Panc1 (cell line): ENCODE measurements at regions not wholly inside any gene's neighbourhood (a gene's known extent, or its start where the extent isn't known, plus 50 kb on each side); places are given as distances from the start of the nearest gene placed in this dataset.

Source experiments
- ATAC-seq: fragments of 200-7000 bp; cut with Tn5 transposase; 2 replicates; pipeline ENCODE4 v1.9.1; 2020; ENCODE audit warnings: mild to moderate bottlenecking, moderate library complexity
- BruUV-seq: library from RNA; stranded (reverse); fragments of 400-500 nt; replicated peaks from 2 replicates; lab custom pipeline; 2021; lab: Mats Ljungman, UMichigan
- CTCF ChIA-PET: fragments of 300-600 bp; sonication (Branson Sonifier 250); formaldehyde crosslinking; loops from one replicate; lab custom pipeline; 2022; ENCODE audit warnings: antibody characterized with exemption; lab: Charles Lee
- POLR2A ChIA-PET: fragments of 300-600 bp; sonication (Branson Sonifier 250); formaldehyde crosslinking; loops from one replicate; lab custom pipeline; 2022; ENCODE audit warnings: antibody characterized with exemption; lab: Charles Lee
- DNase-seq: peaks from one replicate; pipeline ENCODE4 v3.0.0-alpha.2; 2010; ENCODE audit warnings: low read depth, low spot score
- H3K27ac ChIP-seq: 2 replicates; pipeline ENCODE4 v1.5.1; 2011; ENCODE audit warnings: mild to moderate bottlenecking, low read length, inconsistent platforms
- H3K27me3 ChIP-seq: fragments of 200-500 bp; sonication (Bioruptor generic); 2 replicates; pipeline ENCODE4 v1.6.0; 2014; ENCODE audit warnings: low read length, inconsistent platforms; ENCODE audit not compliant: control insufficient read depth, insufficient read depth
- H3K36me3 ChIP-seq: fragments of 200-500 bp; sonication (Bioruptor generic); 2 replicates; pipeline ENCODE4 v1.5.1; 2014; ENCODE audit warnings: inconsistent platforms, mild to moderate bottlenecking, low read length, moderate library complexity; ENCODE audit not compliant: control insufficient read depth, insufficient read depth
- H3K4me1 ChIP-seq: 2 replicates; pipeline ENCODE4 v1.5.1; 2011; ENCODE audit warnings: inconsistent platforms, mild to moderate bottlenecking, low read length, moderate library complexity; ENCODE audit not compliant: control insufficient read depth, insufficient read depth
- H3K4me3 ChIP-seq, 2 experiments: 2 replicates each; pipeline ENCODE4 v1.5.1; 2011 to 2012; ENCODE audit warnings: low read depth in 2 of 2, low read length in 2 of 2, mild to moderate bottlenecking in 2 of 2, inconsistent platforms in 1 of 2, moderate library complexity in 1 of 2
- H3K9me3 ChIP-seq: fragments of 200-500 bp; sonication (Bioruptor generic); 2 replicates; pipeline ENCODE4 v1.5.1; 2014; ENCODE audit warnings: low read depth, mild to moderate bottlenecking, inconsistent platforms, low read length, moderate library complexity; ENCODE audit not compliant: control insufficient read depth, insufficient read depth
- CTCF ChIP-seq: fragments of 450-650 bp; IDR thresholded peaks from 2 replicates; pipeline ENCODE4 v1.5.1; 2017; ENCODE audit warnings: mild to moderate bottlenecking
- POLR2AphosphoS5 ChIP-seq: IDR thresholded peaks from 2 replicates; pipeline ENCODE4 v1.6.1; 2012; ENCODE audit warnings: mild to moderate bottlenecking, low read depth, low read length, moderate library complexity
- REST ChIP-seq, 2 experiments: IDR thresholded peaks; 2 replicates each; pipeline ENCODE4 v1.6.1; 2011 to 2012; ENCODE audit warnings: low read depth in 2 of 2, control low read depth in 1 of 2, low read length in 1 of 2, mild to moderate bottlenecking in 1 of 2, moderate library complexity in 1 of 2; ENCODE audit not compliant: insufficient read depth in 1 of 2
- SIN3A ChIP-seq: IDR thresholded peaks from 2 replicates; pipeline ENCODE4 v1.6.1; 2012; ENCODE audit warnings: low read depth, mild to moderate bottlenecking, low read length, moderate library complexity, borderline replicate concordance; ENCODE audit not compliant: insufficient read depth
- TCF7L2 ChIP-seq: IDR thresholded peaks from 2 replicates; pipeline ENCODE4 v1.6.1; 2011; ENCODE audit warnings: mild to moderate bottlenecking, low read depth, low read length, inconsistent platforms
- in situ Hi-C: cut with HindIII; loops from 2 replicates; pipeline ENCODE4 v1.10.0; 2016; ENCODE audit warnings: low sequenced_read_pairs, low pct_unique_long_range_greater_than_20kb
- intact Hi-C: fragments of 100-400 bp; cut with micrococcal nuclease; formaldehyde crosslinking; loops from one replicate; pipeline ENCODE4 v1.10.0; 2022; ENCODE audit not compliant: unreplicated experiment

- Histone ChIP-seq H3K9me3 (no peaks in the 10 kb centered on the region), H3K27me3 (no peaks in the 10 kb centered on the region), H3K27ac (no peak overlapping the region), H3K36me3 (no peaks in the 10 kb centered on the region), H3K4me1 (no peaks in the 10 kb centered on the region), H3K4me3 (no peak overlapping the region)
- TF ChIP-seq SIN3A (no peak), TCF7L2 (no peak), POLR2AphosphoS5 (no peak), CTCF (no peak), REST (IDR thresholded peaks at IDR 0.05; ENCODE audit: insufficient read depth in 1 of 2, low read depth in 2 of 2, low read length in 1 of 2) (no peak)
- intact Hi-C loops (no loop called here), in situ Hi-C loops (no loop called here)
- DNase-seq (no peak), ATAC-seq (no peak)
- ChIA-PET POLR2A (no interaction called here), CTCF (no interaction called here)
- no TSS peak for BruUV-seq
Measured at GRCh38 chr5:166595274-166595951, 1696.0 kb upstream of the WWC1 start.

GRCh38 chr5:166596043-166596442 lies 1695.4 kb upstream of the WWC1 start:
- Histone ChIP-seq H3K4me3 (no peak overlapping the region), H3K36me3 (no peaks in the 10 kb centered on the region), H3K27ac (no peak overlapping the region), H3K9me3 (no peaks in the 10 kb centered on the region), H3K27me3 (no peaks in the 10 kb centered on the region), H3K4me1 (no peaks in the 10 kb centered on the region)
- CTCF ChIA-PET: no interaction called here
- in situ Hi-C loops: no loop called here
- ATAC-seq (no peak), DNase-seq (no peak)
- POLR2A ChIA-PET: no interaction called here
- no TSS peak for BruUV-seq
- TF ChIP-seq TCF7L2: no peak
- TF ChIP-seq CTCF: no peak
- no peak for TF ChIP-seq REST (IDR thresholded peaks at IDR 0.05; ENCODE audit: insufficient read depth in 1 of 2, low read depth in 2 of 2, low read length in 1 of 2)
- TF ChIP-seq POLR2AphosphoS5: no peak
- no peak for TF ChIP-seq SIN3A
- intact Hi-C loops: no loop called here
